Mesendoderm (in vitro differentiated cells): ENCODE measurements at regions not wholly inside any gene's neighbourhood (a gene's known extent, or its start where the extent isn't known, plus 50 kb on each side); places are given as distances from the start of the nearest gene placed in this dataset.

Experiments
- DNase-seq: peaks from one replicate; pipeline ENCODE4 v3.0.0; 2013
- H2AK5ac ChIP-seq: 2 replicates; pipeline ENCODE4 v1.6.1; 2013; ENCODE audit warnings: low read length, inconsistent platforms
- H2BK120ac ChIP-seq: 2 replicates; pipeline ENCODE4 v1.6.1; 2013; ENCODE audit warnings: low read depth, mild to moderate bottlenecking, low read length, moderate library complexity, mixed read lengths
- H2BK15ac ChIP-seq: replicated peaks from 2 replicates; pipeline ENCODE4 v1.6.1; 2013; ENCODE audit warnings: low read depth, mild to moderate bottlenecking, moderate library complexity
- H2BK5ac ChIP-seq: 2 replicates; pipeline ENCODE4 v1.6.1; 2013; ENCODE audit warnings: low read length, inconsistent platforms
- H3K18ac ChIP-seq: 2 replicates; pipeline ENCODE4 v1.6.1; 2013; ENCODE audit warnings: mild to moderate bottlenecking, low read length, mixed read lengths
- H3K23ac ChIP-seq: one replicate; pipeline ENCODE4 v1.6.1; 2013; ENCODE audit warnings: low read length
- H3K27ac ChIP-seq: 2 replicates; pipeline ENCODE4 v1.5.1; 2013; ENCODE audit warnings: low read depth, mild to moderate bottlenecking, inconsistent platforms, low read length, moderate library complexity
- H3K27me3 ChIP-seq: 2 replicates; pipeline ENCODE4 v1.6.1; 2013; ENCODE audit warnings: low read length, control low read depth, mild to moderate bottlenecking, inconsistent platforms; ENCODE audit not compliant: insufficient read depth, poor library complexity
- H3K36me3 ChIP-seq: 2 replicates; pipeline ENCODE4 v1.6.1; 2013; ENCODE audit warnings: low read length, inconsistent platforms; ENCODE audit not compliant: control insufficient read depth, insufficient read depth
- H3K4ac ChIP-seq: one replicate; pipeline ENCODE4 v1.6.1; 2013; ENCODE audit warnings: low read depth, mild to moderate bottlenecking, low read length, moderate library complexity
- H3K4me1 ChIP-seq: 2 replicates; pipeline ENCODE4 v1.6.1; 2013; ENCODE audit warnings: low read depth, low read length, inconsistent platforms; ENCODE audit not compliant: control insufficient read depth
- H3K4me2 ChIP-seq: 2 replicates; pipeline ENCODE4 v1.6.1; 2013; ENCODE audit warnings: low read length
- H3K4me3 ChIP-seq: 2 replicates; pipeline ENCODE4 v1.5.1; 2013; ENCODE audit warnings: mild to moderate bottlenecking, low read length
- H3K56ac ChIP-seq: one replicate; pipeline ENCODE4 v1.6.1; 2013; ENCODE audit warnings: low read length
- H3K79me1 ChIP-seq: 2 replicates; pipeline ENCODE4 v1.6.1; 2013; ENCODE audit warnings: low read length, inconsistent platforms
- H3K79me2 ChIP-seq: 2 replicates; pipeline ENCODE4 v1.6.1; 2013; ENCODE audit warnings: mild to moderate bottlenecking, low read length; ENCODE audit not compliant: control insufficient read depth, insufficient read depth
- H3K9ac ChIP-seq: 2 replicates; pipeline ENCODE4 v1.6.1; 2013; ENCODE audit warnings: low read length, inconsistent platforms
- H4K5ac ChIP-seq: one replicate; pipeline ENCODE4 v1.6.1; 2013; ENCODE audit warnings: low read length
- H4K8ac ChIP-seq: one replicate; pipeline ENCODE4 v1.6.1; 2013; ENCODE audit warnings: low read depth, mild to moderate bottlenecking, control low read depth, low read length, moderate library complexity
- WGBS: extraction: QIAGEN DNeasy Blood & Tissue Kit; methylation state at CpG from one replicate; pipeline ENCODE4 v1.1.7; 2013; ENCODE audit warnings: low lambda C conversion rate, missing lambda C conversion rate; ENCODE audit not compliant: insufficient coverage; ENCODE audit errors: extremely low coverage; 5-methylcytosine and 5-hydroxymethylcytosine counted together

GRCh38 chr12:27901959-27902358, 70.6 kb downstream of the PTHLH start:
- Histone ChIP-seq H3K4me2 (no peak overlapping the region), H4K8ac (no peak overlapping the region), H3K27me3 (no peaks in the 10 kb centered on the region)

GRCh38 chr12:27900920-27901879, 71.3 kb downstream of the PTHLH start:
- no CpG with 5 or more reads among the region's 8 CpGs for WGBS
- Histone ChIP-seq H3K79me1 (no peaks in the 10 kb centered on the region), H3K4me2 (no peak overlapping the region), H4K5ac (no peak overlapping the region), H3K36me3 (no peaks in the 10 kb centered on the region), H3K9ac (no peak overlapping the region), H3K4me3 (no peak overlapping the region), H2BK5ac (no peak overlapping the region), H3K27me3 (no peaks in the 10 kb centered on the region), H3K4ac (peak overlapping the region; percentile 56), H4K8ac (no peak overlapping the region), H3K56ac (no peak overlapping the region), H2AK5ac (no peak overlapping the region), H3K4me1 (peaks cover 8% of the 10 kb centered on the region), H3K27ac (no peak overlapping the region), H2BK15ac (peak overlapping the region; percentile 98), H3K79me2 (no peaks in the 10 kb centered on the region), H3K23ac (no peak overlapping the region), H2BK120ac (peak overlapping the region; percentile 97), H3K18ac (peak overlapping the region; percentile 22)
- DNase-seq = no peak

More at GRCh38 chr12:27901959-27902358, 70.6 kb downstream of the PTHLH start:
- no peak overlapping the region for H2BK15ac ChIP-seq
- no peak overlapping the region for H3K56ac ChIP-seq
- no peak overlapping the region for H3K23ac ChIP-seq
- peak overlapping the region; percentile 55 for H3K4ac ChIP-seq
- no peaks in the 10 kb centered on the region for H3K79me2 ChIP-seq
- H2BK5ac ChIP-seq = no peak overlapping the region
- peak; percentile 22 for DNase-seq
- no CpG with 5 or more reads among the region's 3 CpGs for WGBS
- peaks cover 8% of the 10 kb centered on the region for H3K4me1 ChIP-seq
- H4K5ac ChIP-seq = no peak overlapping the region
- no peak overlapping the region for H3K27ac ChIP-seq
- H2AK5ac ChIP-seq = no peak overlapping the region
- peak overlapping the region; percentile 51 for H3K18ac ChIP-seq
- H3K4me3 ChIP-seq = no peak overlapping the region
- H3K9ac ChIP-seq = no peak overlapping the region
- H3K79me1 ChIP-seq = no peaks in the 10 kb centered on the region
- no peaks in the 10 kb centered on the region for H3K36me3 ChIP-seq
- H2BK120ac ChIP-seq = peak overlapping the region; percentile 73

- Histone ChIP-seq H2BK120ac (no peak overlapping the region), H3K4me1 (peaks cover 8% of the 10 kb centered on the region), H3K9ac (no peak overlapping the region), H3K36me3 (no peaks in the 10 kb centered on the region), H3K56ac (peak overlapping the region; percentile 11), H3K18ac (no peak overlapping the region), H3K79me1 (no peaks in the 10 kb centered on the region), H3K27ac (no peak overlapping the region), H2AK5ac (no peak overlapping the region), H3K4me2 (no peak overlapping the region), H3K4ac (no peak overlapping the region), H2BK15ac (no peak overlapping the region), H3K23ac (no peak overlapping the region), H3K79me2 (no peaks in the 10 kb centered on the region), H3K27me3 (no peaks in the 10 kb centered on the region), H2BK5ac (no peak overlapping the region), H3K4me3 (no peak overlapping the region), H4K8ac (no peak overlapping the region), H4K5ac (no peak overlapping the region)
- peak; percentile 47 for DNase-seq
- WGBS = no CpG with 5 or more reads among the region's 7 CpGs
These were observed 73.3 kb downstream of the PTHLH start for GRCh38 chr12:27899151-27899661.

- no peaks in the 10 kb centered on the region for H3K36me3 ChIP-seq
- H2BK15ac ChIP-seq = no peak overlapping the region
- no peak overlapping the region for H2BK120ac ChIP-seq
- no peak overlapping the region for H4K8ac ChIP-seq
- no peak overlapping the region for H3K4ac ChIP-seq
- no CpG with 5 or more reads among the region's 3 CpGs for WGBS
- DNase-seq = no peak
- no peak overlapping the region for H3K18ac ChIP-seq
- no peaks in the 10 kb centered on the region for H3K79me2 ChIP-seq
- peaks cover 6% of the 10 kb centered on the region for H3K4me1 ChIP-seq
- H3K27ac ChIP-seq = no peak overlapping the region
- no peak overlapping the region for H3K9ac ChIP-seq
- H3K4me2 ChIP-seq = no peak overlapping the region
- no peaks in the 10 kb centered on the region for H3K27me3 ChIP-seq
- H3K4me3 ChIP-seq = no peak overlapping the region
- no peak overlapping the region for H3K23ac ChIP-seq
- H4K5ac ChIP-seq = no peak overlapping the region
- no peak overlapping the region for H2BK5ac ChIP-seq
- H3K56ac ChIP-seq = no peak overlapping the region
- H3K79me1 ChIP-seq = no peaks in the 10 kb centered on the region
- no peak overlapping the region for H2AK5ac ChIP-seq
These were observed 74.5 kb downstream of the PTHLH start for GRCh38 chr12:27898022-27898421.

GRCh38 chr12:27896419-27896990, 76.0 kb downstream of the PTHLH start:
- Histone ChIP-seq H3K23ac (no peak overlapping the region), H3K4me1 (no peaks in the 10 kb centered on the region), H3K4me3 (no peak overlapping the region), H3K56ac (no peak overlapping the region), H2AK5ac (no peak overlapping the region), H2BK5ac (no peak overlapping the region), H3K79me1 (no peaks in the 10 kb centered on the region), H3K4ac (no peak overlapping the region), H3K79me2 (no peaks in the 10 kb centered on the region), H3K36me3 (no peaks in the 10 kb centered on the region), H2BK15ac (no peak overlapping the region), H4K8ac (no peak overlapping the region), H3K4me2 (no peak overlapping the region), H3K18ac (no peak overlapping the region), H4K5ac (no peak overlapping the region), H3K27ac (no peak overlapping the region), H3K9ac (no peak overlapping the region), H2BK120ac (no peak overlapping the region), H3K27me3 (no peaks in the 10 kb centered on the region)
- no CpG with 5 or more reads among the region's 3 CpGs for WGBS
- DNase-seq = no peak
